AG10803 (cell line): ENCODE measurements at regions not wholly inside any gene's neighbourhood (a gene's known extent, or its start where the extent isn't known, plus 50 kb on each side); places are given as distances from the start of the nearest gene placed in this dataset.

Experiments used
- DNase-seq: peaks from one replicate; pipeline ENCODE4 v3.0.0; 2010; ENCODE audit warnings: low read depth
- H3K4me3 ChIP-seq: 2 replicates; pipeline ENCODE4 v1.5.1; 2011; ENCODE audit warnings: mild to moderate bottlenecking, low read length, control low read depth
- CTCF ChIP-seq: conservative IDR thresholded peaks from 2 replicates; pipeline ENCODE4 v1.5.1; 2011; ENCODE audit warnings: mild to moderate bottlenecking, low read length, control low read depth, inconsistent platforms

- no peak overlapping the region for H3K4me3 ChIP-seq
- DNase-seq = no peak
- no peak for TF ChIP-seq CTCF
Measured at GRCh38 chr9:88739373-88739772, 204.4 kb downstream of the NXNL2 start.

GRCh38 chr9:88740844-88741243, 205.9 kb downstream of the NXNL2 start:
- no peak for DNase-seq
- no peak overlapping the region for H3K4me3 ChIP-seq
- TF ChIP-seq CTCF = no peak

- H3K4me3 ChIP-seq = no peak overlapping the region
- TF ChIP-seq CTCF = peak; percentile 30; the same call in 1 of the 2 replicates
- DNase-seq = no peak
Measured at GRCh38 chr9:88741335-88741734, 206.4 kb downstream of the NXNL2 start.

GRCh38 chr9:88742483-88742882, 207.5 kb downstream of the NXNL2 start:
- H3K4me3 ChIP-seq = no peak overlapping the region
- DNase-seq = peak; percentile 93
- TF ChIP-seq CTCF = no peak

- no peak for DNase-seq
- no peak for TF ChIP-seq CTCF
- H3K4me3 ChIP-seq = no peak overlapping the region
Measured at GRCh38 chr9:88742905-88743304, 207.9 kb downstream of the NXNL2 start.

DNA sequence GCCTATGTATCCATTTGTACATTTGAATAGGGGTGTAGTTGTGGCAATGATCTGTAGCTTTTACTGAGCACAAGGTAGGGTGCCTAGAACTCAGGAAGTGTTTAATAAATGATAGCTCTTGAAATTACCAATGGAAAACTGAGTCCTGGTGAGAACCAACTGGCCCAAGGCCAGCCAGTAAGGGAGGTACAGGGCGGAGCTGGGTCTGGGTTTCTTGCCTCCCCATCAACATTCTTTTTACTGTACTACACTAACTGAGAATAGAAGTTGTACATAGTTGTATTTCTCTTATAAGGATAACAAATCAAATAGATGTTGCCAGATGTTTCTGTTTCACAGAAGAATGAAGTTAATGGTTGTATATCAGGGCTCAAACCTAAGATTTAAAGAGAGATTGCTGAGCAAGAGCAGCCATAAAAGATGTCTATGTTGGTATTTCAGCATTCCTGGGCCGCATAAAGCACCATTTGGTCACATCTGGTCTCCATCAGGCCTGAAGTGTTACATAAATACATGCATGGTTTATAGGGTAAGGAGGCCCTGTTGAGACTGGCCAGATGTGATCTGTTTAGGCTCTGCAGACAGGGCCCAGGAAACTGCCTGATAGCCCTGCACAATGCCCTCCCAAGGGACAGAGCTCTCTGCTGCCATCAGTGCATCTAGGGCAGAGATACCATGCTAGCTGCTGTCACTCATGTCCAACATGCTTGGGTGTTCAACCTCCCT, 210.5 kb downstream of the NXNL2 start:
- TF ChIP-seq CTCF = no peak
- DNase-seq = peak; percentile 99
- H3K4me3 ChIP-seq = no peak overlapping the region

- peak; percentile 92 for DNase-seq
- TF ChIP-seq CTCF = 0 out of 2 replicates have a peak, but pooled peaks have one; percentile 1
- H3K4me3 ChIP-seq = no peak overlapping the region
Measured at GRCh38 chr9:88746029-88746742, 211.2 kb downstream of the NXNL2 start.
